GM21786 (cell line): ENCODE measurements at regions not wholly inside any gene's neighbourhood (a gene's known extent, or its start where the extent isn't known, plus 50 kb on each side); places are given as distances from the start of the nearest gene placed in this dataset.

Experiments
- ATAC-seq: cut with Tn5 transposase; IDR thresholded peaks from one replicate; pipeline ENCODE4 v1.9.1; 2021; ENCODE audit not compliant: unreplicated experiment

DNA sequence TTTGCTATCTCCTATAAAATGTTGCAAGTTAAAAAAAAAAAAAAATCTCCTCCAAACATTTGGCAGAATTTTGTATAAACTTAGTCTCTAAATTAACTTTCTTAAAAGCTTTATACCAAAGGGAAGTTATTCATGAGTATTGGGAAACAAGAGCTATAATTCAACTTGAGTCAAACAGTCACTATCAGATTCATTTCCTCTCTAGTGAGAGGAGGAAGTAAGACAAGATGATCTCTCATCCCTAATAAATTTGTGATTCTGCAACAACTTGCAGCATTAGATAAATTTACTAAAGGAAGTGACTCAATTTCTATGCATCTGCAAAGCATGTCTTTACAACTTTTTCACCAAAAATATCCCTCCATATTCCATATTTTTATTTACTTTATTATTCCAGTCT lies 135.4 kb upstream of the GNPDA2 start:
- no peak for ATAC-seq

DNA sequence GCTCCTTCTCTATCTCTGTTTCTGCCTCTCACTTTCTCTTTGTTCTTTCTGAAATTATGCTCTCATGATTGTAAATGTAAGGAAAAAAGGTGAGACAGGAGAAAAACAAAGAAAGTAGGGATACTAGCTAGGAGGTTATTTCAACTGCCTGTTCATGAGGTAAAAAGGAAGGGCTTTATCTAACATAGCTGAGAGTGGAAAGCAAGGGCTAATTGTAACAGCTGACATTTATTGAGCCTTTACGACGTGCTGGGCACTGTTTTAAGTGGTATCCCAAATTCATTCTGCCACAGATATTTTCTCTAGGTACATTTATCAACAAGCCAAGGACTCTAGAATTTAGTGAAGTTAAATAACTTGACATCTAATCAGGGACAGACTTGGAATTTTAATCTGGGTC lies 133.1 kb upstream of the GNPDA2 start:
- no peak for ATAC-seq

DNA sequence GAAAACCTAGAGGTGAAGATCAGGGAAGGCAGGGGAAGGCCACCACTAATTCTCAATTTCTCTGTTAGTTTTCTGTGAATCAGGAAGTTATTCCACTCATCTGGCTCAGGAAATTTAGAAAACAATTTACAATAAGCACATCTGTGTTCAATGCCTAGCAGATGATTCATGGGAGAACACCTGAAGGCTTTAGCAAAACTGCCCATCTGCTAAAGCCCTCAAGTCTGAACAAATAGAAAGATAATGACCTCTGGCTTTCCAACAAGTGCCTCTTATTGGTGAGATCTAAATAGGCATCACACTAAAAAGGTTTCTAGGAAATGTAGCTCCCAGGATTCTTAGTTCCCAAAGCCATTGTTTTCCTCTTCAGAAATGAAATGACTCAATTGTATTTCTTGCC lies 122.1 kb upstream of the GNPDA2 start:
- no peak for ATAC-seq

DNA sequence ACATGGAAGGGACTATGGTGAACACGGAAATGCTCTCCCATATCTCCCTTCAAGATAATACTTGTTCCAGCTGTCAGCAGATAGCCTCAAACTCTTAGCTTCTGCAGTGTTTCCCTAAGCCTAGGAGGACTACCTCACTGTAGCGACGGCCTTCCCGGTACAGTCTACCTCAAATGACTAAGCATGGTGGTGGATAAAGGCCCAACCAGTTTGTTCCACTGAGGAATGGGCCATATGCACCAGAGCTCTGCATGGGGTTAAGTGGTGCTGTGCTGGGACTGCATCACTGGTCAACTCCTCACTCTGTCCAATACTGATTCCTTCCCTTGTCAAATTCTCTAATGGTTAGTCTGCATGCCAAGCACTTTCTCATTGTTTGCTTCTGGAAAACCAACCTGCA lies 119.6 kb upstream of the GNPDA2 start:
- no peak for ATAC-seq

DNA sequence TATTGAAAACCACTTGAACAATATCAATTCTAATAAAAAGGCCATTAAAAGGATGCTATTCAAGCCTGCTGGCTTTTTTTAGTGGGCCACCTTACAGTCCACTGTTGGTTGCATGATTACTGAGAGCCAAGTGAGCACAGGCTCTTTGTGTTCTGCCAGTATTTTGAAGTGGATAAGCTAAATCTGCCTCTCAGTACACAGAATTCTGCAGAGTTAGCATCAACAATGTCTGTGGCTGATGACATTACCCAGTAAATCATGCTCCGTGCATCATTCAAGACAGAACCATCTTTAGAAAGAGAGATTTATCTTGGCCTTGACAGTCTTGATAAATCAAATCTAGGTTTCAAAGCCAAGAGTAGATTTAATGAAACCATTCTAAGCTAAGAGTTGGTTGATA lies 119.0 kb upstream of the GNPDA2 start:
- ATAC-seq = no peak

DNA sequence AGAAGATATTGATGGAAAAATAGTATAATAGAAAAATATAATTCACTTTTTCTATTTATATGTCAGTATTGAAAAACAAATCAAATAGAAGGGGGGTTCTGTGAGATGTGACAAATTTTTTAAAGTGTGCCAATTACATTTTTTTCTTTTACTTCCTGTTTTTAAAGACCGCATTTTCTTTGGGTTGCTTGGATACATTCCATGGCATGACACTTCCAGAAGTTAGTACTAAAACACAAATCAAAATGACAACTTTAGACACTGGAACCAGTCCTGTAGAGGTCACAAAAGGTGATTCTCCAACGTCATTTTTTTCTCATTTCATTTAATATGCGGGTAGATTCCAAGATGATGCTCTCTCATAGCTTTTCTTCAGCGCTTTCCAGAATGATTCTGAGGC lies 116.2 kb upstream of the GNPDA2 start:
- ATAC-seq = no peak

DNA sequence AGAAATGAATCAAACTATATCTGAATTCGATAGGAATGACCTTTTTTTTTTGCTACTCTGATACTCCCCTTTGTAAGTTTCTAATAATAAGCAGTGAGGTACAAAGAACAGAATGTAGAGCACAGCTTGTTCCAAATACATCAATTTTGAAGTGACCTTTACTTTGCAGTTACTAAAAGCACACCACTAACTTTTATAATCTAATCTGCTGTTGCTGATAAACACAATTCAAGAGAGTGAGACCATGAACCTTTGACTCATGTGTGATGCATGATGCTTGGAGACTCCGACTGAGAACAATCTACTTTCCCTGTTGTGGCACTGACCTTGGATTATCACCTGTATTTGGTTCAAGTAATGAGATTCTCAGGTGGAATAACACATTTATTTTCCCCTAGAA lies 91.6 kb upstream of the GNPDA2 start:
- no peak for ATAC-seq

DNA sequence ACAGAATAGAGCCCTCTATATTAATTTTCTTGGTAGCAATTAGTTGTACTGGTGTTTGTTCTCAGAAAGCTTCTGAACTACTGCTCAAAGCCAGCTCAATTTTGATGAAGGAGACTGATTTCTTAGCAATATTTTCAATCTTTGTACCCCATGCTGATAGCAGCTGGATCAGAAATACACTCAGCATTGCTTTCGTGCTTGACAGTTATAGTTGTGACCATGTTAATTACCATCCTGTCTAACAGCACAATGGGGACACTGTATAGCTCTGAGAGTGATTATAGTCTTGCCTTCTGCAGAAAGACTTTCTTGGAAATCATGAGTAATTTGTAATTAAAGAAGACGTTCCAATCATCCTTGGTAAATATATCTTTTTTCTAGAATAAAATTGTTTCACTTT lies 79.7 kb upstream of the GNPDA2 start:
- no peak for ATAC-seq

DNA sequence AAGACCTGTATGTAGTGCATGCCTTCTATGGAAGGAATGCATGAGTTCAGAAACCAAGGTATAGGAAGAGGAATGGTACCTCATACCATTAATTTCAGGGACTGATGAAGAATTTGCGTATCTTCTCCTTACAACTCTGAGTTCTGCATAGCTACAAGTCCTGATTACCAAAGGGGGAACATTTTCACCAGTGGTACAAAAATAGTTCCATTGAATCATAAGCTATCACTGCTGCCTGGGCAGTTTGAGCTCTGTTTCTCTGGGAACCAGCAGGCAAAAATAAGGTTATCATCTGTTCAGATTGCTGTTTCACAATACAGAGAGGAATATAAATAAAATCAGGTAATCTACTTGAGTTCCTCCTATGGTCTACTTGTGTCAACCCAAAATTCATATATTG lies 77.9 kb upstream of the GNPDA2 start:
- no peak for ATAC-seq

DNA sequence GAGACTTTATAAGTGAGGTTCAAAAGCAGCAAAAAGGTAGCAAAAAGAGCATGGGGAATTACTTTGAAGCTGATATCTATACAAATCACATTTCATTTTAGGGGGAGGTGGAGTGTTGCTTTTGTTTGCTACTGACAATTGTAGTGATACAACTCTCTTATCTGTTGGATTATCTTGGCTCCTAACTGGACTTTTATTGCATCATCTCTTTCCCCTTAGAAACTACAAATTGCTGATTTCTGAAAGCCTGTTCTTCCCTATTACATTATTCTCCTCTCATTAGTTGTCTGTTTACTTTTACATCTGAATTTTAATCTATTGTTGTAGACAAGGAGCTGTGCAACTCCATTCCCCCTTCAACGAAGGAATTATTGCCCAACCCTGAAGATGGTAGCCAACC lies 75.0 kb upstream of the GNPDA2 start:
- no peak for ATAC-seq

DNA sequence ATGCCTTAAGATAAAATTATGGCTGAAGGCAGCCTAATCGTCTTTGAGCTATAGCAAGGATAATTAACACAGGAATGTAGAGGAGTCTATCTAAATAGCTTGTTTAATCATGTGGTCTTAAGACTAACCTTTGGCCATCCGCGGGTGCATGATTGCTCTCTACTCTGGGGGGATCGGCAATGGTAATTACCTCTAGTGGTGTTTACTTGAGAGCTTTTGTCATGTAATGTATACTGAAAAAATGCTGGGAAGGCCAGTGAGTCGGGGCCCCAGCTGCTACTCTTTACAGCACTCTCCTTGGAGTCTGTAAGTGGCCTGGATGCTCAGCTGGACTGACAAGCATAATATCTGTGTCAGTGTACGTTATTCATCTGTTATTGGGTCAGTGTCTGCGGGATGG lies 65.5 kb upstream of the GNPDA2 start:
- ATAC-seq = no peak

DNA sequence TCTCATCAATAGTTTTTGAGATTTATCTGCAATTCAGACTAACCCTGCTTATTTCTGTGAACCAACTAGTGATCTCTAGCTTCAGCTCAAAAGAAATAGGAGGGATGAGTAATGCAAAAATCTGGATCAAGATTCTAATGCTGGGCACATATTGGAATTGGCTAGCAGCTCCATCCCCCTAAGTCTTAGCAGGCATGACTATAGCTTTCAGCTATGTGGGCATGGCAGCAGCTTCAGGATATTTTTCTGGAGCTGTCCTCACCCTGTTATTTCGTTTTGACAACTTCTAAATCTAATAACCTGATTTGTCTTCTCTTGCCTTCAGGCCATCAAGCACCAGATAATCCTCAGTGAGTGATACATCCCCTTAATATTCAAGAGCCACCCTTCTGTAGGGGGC lies 50.8 kb upstream of the GNPDA2 start:
- no peak for ATAC-seq
